ENCODE measurements at regions not wholly inside any gene's neighbourhood (a gene's known extent, or its start where the extent isn't known, plus 50 kb on each side); places are given as distances from the start of the nearest gene placed in this dataset.

- no peak for DNase-seq (ENCODE audit: low spot score)
Measured at GRCh38 chr5:28779161-28779754, 1740.9 kb upstream of the CDH9 start.

GRCh38 chr5:28770307-28770706, 1731.9 kb upstream of the CDH9 start:
- DNase-seq (ENCODE audit: low spot score): no peak

- peak; percentile 66 for DNase-seq (ENCODE audit: low spot score)
Measured at GRCh38 chr5:28766565-28767158, 1728.3 kb upstream of the CDH9 start.

- DNase-seq (ENCODE audit: low spot score): no peak
Measured at GRCh38 chr5:28751396-28751795, 1713.0 kb upstream of the CDH9 start.

GRCh38 chr5:28750251-28750650, 1711.9 kb upstream of the CDH9 start:
- no peak for DNase-seq (ENCODE audit: low spot score)

GRCh38 chr5:28748446-28748845, 1710.1 kb upstream of the CDH9 start:
- DNase-seq (ENCODE audit: low spot score): no peak

- no peak for DNase-seq (ENCODE audit: low spot score)
Measured at GRCh38 chr5:28743716-28744110, 1705.3 kb upstream of the CDH9 start.

GRCh38 chr5:28743025-28743715, 1704.8 kb upstream of the CDH9 start:
- no peak for DNase-seq (ENCODE audit: low spot score)

GRCh38 chr5:28737682-28738081, 1699.3 kb upstream of the CDH9 start:
- no peak for DNase-seq (ENCODE audit: low spot score)

GRCh38 chr5:28737222-28737621, 1698.8 kb upstream of the CDH9 start:
- no peak for DNase-seq (ENCODE audit: low spot score)

GRCh38 chr5:28734396-28734795, 1696.0 kb upstream of the CDH9 start:
- DNase-seq (ENCODE audit: low spot score): no peak

GRCh38 chr5:28729067-28729466, 1690.7 kb upstream of the CDH9 start:
- DNase-seq (ENCODE audit: low spot score): no peak

GRCh38 chr5:28726815-28727214, 1688.4 kb upstream of the CDH9 start:
- DNase-seq (ENCODE audit: low spot score): no peak

- no peak for DNase-seq (ENCODE audit: low spot score)
Measured at GRCh38 chr5:28725001-28725400, 1686.6 kb upstream of the CDH9 start.

- DNase-seq (ENCODE audit: low spot score): no peak
Measured at GRCh38 chr5:28714907-28715698, 1676.7 kb upstream of the CDH9 start.

- DNase-seq (ENCODE audit: low spot score): no peak
Measured at GRCh38 chr5:28710360-28710759, 1672.0 kb upstream of the CDH9 start.

- no peak for DNase-seq (ENCODE audit: low spot score)
Measured at GRCh38 chr5:28708472-28708871, 1670.1 kb upstream of the CDH9 start.

GRCh38 chr5:28707706-28708105, 1669.3 kb upstream of the CDH9 start:
- DNase-seq (ENCODE audit: low spot score): no peak

GRCh38 chr5:28703651-28704260, 1665.4 kb upstream of the CDH9 start:
- no peak for DNase-seq (ENCODE audit: low spot score)

- no peak for DNase-seq (ENCODE audit: low spot score)
Measured at GRCh38 chr5:28691526-28691925, 1653.1 kb upstream of the CDH9 start.

GRCh38 chr5:28685794-28686193, 1647.4 kb upstream of the CDH9 start:
- no peak for DNase-seq (ENCODE audit: low spot score)

- DNase-seq (ENCODE audit: low spot score): no peak
Measured at GRCh38 chr5:28678899-28679298, 1640.5 kb upstream of the CDH9 start.

Data from LoVo (cell line).